ENCODE measurements at regions not wholly inside any gene's neighbourhood (a gene's known extent, or its start where the extent isn't known, plus 50 kb on each side); places are given as distances from the start of the nearest gene placed in this dataset.
"Not testable (repeated sequence)": the region's sequence is repeated elsewhere in the genome, so short reads cannot be mapped to it uniquely, and the experiment has no call there.

GRCh38 chr1:47690341-47691250 lies 252.8 kb downstream of the FOXD2 start:
- H3K27ac Mint-ChIP-seq = no peak overlapping the region
- no peak for DNase-seq
- no peaks in the 10 kb centered on the region for H3K4me1 Mint-ChIP-seq

GRCh38 chr1:47691293-47691692 lies 253.4 kb downstream of the FOXD2 start:
- ATAC-seq (ENCODE audit: low read depth in 2 of 2); H3K36me3 Mint-ChIP-seq; H3K36me3 ChIP-seq (ENCODE audit: control insufficient read depth, insufficient read depth, low read length); H3K4me3 Mint-ChIP-seq; H3K9me3 ChIP-seq (ENCODE audit: control insufficient read depth in 2 of 2, low read length in 2 of 2); H3K9me3 Mint-ChIP-seq; H3K27me3 Mint-ChIP-seq; H3K4me1 Mint-ChIP-seq; DNase-seq; H3K4me3 ChIP-seq (ENCODE audit: low read depth, low read length); H3K27ac ChIP-seq (ENCODE audit: insufficient read depth, low read length, poor library complexity, severe bottlenecking); H3K27me3 ChIP-seq (ENCODE audit: control insufficient read depth, insufficient read depth, low read length); H3K4me1 ChIP-seq (ENCODE audit: control insufficient read depth, insufficient read depth, low read length, poor library complexity, severe bottlenecking): not testable (repeated sequence)
- H3K27ac Mint-ChIP-seq = peak overlapping the region in 1 of 3 donors; percentile 67

More at GRCh38 chr1:47690341-47691250, 252.8 kb downstream of the FOXD2 start:
- H3K27ac ChIP-seq (ENCODE audit: insufficient read depth, low read length, poor library complexity, severe bottlenecking) = no peak overlapping the region
- ATAC-seq (ENCODE audit: low read depth in 2 of 2) = no peak
- H3K27me3 ChIP-seq (ENCODE audit: control insufficient read depth, insufficient read depth, low read length) = no peaks in the 10 kb centered on the region
- no peak overlapping the region for H3K4me3 ChIP-seq (ENCODE audit: low read depth, low read length)
- no peaks in the 10 kb centered on the region for H3K9me3 ChIP-seq (ENCODE audit: control insufficient read depth in 2 of 2, low read length in 2 of 2)
- Mint-ChIP-seq H3K27me3 (peaks cover 4% of the 10 kb centered on the region), H3K4me3 (no peak overlapping the region), H3K9me3 (peaks cover 0 to 2% (median 0%) of the 10 kb centered on the region in 7 donors), H3K36me3 (no peaks in the 10 kb centered on the region)
- H3K36me3 ChIP-seq (ENCODE audit: control insufficient read depth, insufficient read depth, low read length) = no peaks in the 10 kb centered on the region
- no peaks in the 10 kb centered on the region for H3K4me1 ChIP-seq (ENCODE audit: control insufficient read depth, insufficient read depth, low read length, poor library complexity, severe bottlenecking)

GRCh38 chr1:47692196-47692595 lies 254.4 kb downstream of the FOXD2 start:
- H3K27ac Mint-ChIP-seq = no peak overlapping the region
- Histone ChIP-seq H3K36me3 (ENCODE audit: control insufficient read depth, insufficient read depth, low read length) (no peaks in the 10 kb centered on the region), H3K9me3 (ENCODE audit: control insufficient read depth in 2 of 2, low read length in 2 of 2) (no peaks in the 10 kb centered on the region), H3K4me3 (ENCODE audit: low read depth, low read length) (no peak overlapping the region), H3K4me1 (ENCODE audit: control insufficient read depth, insufficient read depth, low read length, poor library complexity, severe bottlenecking) (no peaks in the 10 kb centered on the region), H3K27me3 (ENCODE audit: control insufficient read depth, insufficient read depth, low read length) (no peaks in the 10 kb centered on the region), H3K27ac (ENCODE audit: insufficient read depth, low read length, poor library complexity, severe bottlenecking) (no peak overlapping the region)
- DNase-seq (no peak), ATAC-seq (ENCODE audit: low read depth in 2 of 2) (no peak)
- peaks cover 4% of the 10 kb centered on the region for H3K27me3 Mint-ChIP-seq
- no peaks in the 10 kb centered on the region for H3K4me1 Mint-ChIP-seq
- H3K36me3 Mint-ChIP-seq = no peaks in the 10 kb centered on the region
- peaks cover 0 to 2% (median 0%) of the 10 kb centered on the region in 7 donors for H3K9me3 Mint-ChIP-seq
- no peak overlapping the region for H3K4me3 Mint-ChIP-seq

GRCh38 chr1:47693115-47693514 lies 255.3 kb downstream of the FOXD2 start:
- no peak overlapping the region for H3K27ac Mint-ChIP-seq
- DNase-seq (no peak), ATAC-seq (ENCODE audit: low read depth in 2 of 2) (no peak)
- Histone ChIP-seq H3K4me1 (ENCODE audit: control insufficient read depth, insufficient read depth, low read length, poor library complexity, severe bottlenecking) (no peaks in the 10 kb centered on the region), H3K4me3 (ENCODE audit: low read depth, low read length) (no peak overlapping the region), H3K36me3 (ENCODE audit: control insufficient read depth, insufficient read depth, low read length) (no peaks in the 10 kb centered on the region), H3K27me3 (ENCODE audit: control insufficient read depth, insufficient read depth, low read length) (no peaks in the 10 kb centered on the region), H3K27ac (ENCODE audit: insufficient read depth, low read length, poor library complexity, severe bottlenecking) (no peak overlapping the region), H3K9me3 (ENCODE audit: control insufficient read depth in 2 of 2, low read length in 2 of 2) (no peaks in the 10 kb centered on the region)
- H3K4me3 Mint-ChIP-seq = no peak overlapping the region
- peaks cover 0 to 2% (median 0%) of the 10 kb centered on the region in 7 donors for H3K9me3 Mint-ChIP-seq
- no peaks in the 10 kb centered on the region for H3K4me1 Mint-ChIP-seq
- H3K36me3 Mint-ChIP-seq = no peaks in the 10 kb centered on the region
- peaks cover 4% of the 10 kb centered on the region for H3K27me3 Mint-ChIP-seq

GRCh38 chr1:47694011-47694890 lies 256.4 kb downstream of the FOXD2 start:
- no peak for DNase-seq
- H3K36me3 Mint-ChIP-seq = no peaks in the 10 kb centered on the region
- Histone ChIP-seq H3K4me1 (ENCODE audit: control insufficient read depth, insufficient read depth, low read length, poor library complexity, severe bottlenecking) (no peaks in the 10 kb centered on the region), H3K36me3 (ENCODE audit: control insufficient read depth, insufficient read depth, low read length) (no peaks in the 10 kb centered on the region), H3K27me3 (ENCODE audit: control insufficient read depth, insufficient read depth, low read length) (no peaks in the 10 kb centered on the region), H3K9me3 (ENCODE audit: control insufficient read depth in 2 of 2, low read length in 2 of 2) (no peaks in the 10 kb centered on the region), H3K27ac (ENCODE audit: insufficient read depth, low read length, poor library complexity, severe bottlenecking) (no peak overlapping the region), H3K4me3 (ENCODE audit: low read depth, low read length) (no peak overlapping the region)
- no peak for ATAC-seq (ENCODE audit: low read depth in 2 of 2)
- H3K27ac Mint-ChIP-seq = no peak overlapping the region
- H3K4me1 Mint-ChIP-seq = no peaks in the 10 kb centered on the region
- H3K4me3 Mint-ChIP-seq = no peak overlapping the region
- peaks cover 0 to 2% (median 0%) of the 10 kb centered on the region in 7 donors for H3K9me3 Mint-ChIP-seq
- peaks cover 4% of the 10 kb centered on the region for H3K27me3 Mint-ChIP-seq

GRCh38 chr1:47696404-47696736 lies 258.5 kb downstream of the FOXD2 start:
- H3K36me3 ChIP-seq (ENCODE audit: control insufficient read depth, insufficient read depth, low read length) = no peaks in the 10 kb centered on the region
- H3K9me3 ChIP-seq (ENCODE audit: control insufficient read depth in 2 of 2, low read length in 2 of 2) = no peaks in the 10 kb centered on the region
- H3K4me3 Mint-ChIP-seq = peak overlapping the region in 1 of 4 donors; percentile 58
- peaks cover 1% of the 10 kb centered on the region for H3K27me3 Mint-ChIP-seq
- H3K36me3 Mint-ChIP-seq = no peaks in the 10 kb centered on the region
- H3K9me3 Mint-ChIP-seq = peaks cover 0 to 2% (median 0%) of the 10 kb centered on the region in 7 donors
- H3K4me3 ChIP-seq (ENCODE audit: low read depth, low read length) = no peak overlapping the region
- ATAC-seq (ENCODE audit: low read depth in 2 of 2) (no peak), DNase-seq (no peak)
- H3K27me3 ChIP-seq (ENCODE audit: control insufficient read depth, insufficient read depth, low read length) = no peaks in the 10 kb centered on the region
- H3K27ac Mint-ChIP-seq = no peak overlapping the region
- no peaks in the 10 kb centered on the region for H3K4me1 ChIP-seq (ENCODE audit: control insufficient read depth, insufficient read depth, low read length, poor library complexity, severe bottlenecking)
- no peaks in the 10 kb centered on the region for H3K4me1 Mint-ChIP-seq
- H3K27ac ChIP-seq (ENCODE audit: insufficient read depth, low read length, poor library complexity, severe bottlenecking) = no peak overlapping the region

GRCh38 chr1:47696737-47697441 lies 259.0 kb downstream of the FOXD2 start:
- no peak overlapping the region for H3K27ac ChIP-seq (ENCODE audit: insufficient read depth, low read length, poor library complexity, severe bottlenecking)
- peaks cover 0 to under 1% (median 0%) of the 10 kb centered on the region in 7 donors for H3K9me3 Mint-ChIP-seq
- no peak overlapping the region for H3K27ac Mint-ChIP-seq
- no peaks in the 10 kb centered on the region for H3K27me3 ChIP-seq (ENCODE audit: control insufficient read depth, insufficient read depth, low read length)
- peak overlapping the region in 1 of 4 donors; percentile 58 for H3K4me3 Mint-ChIP-seq
- no peak for ATAC-seq (ENCODE audit: low read depth in 2 of 2)
- H3K36me3 Mint-ChIP-seq = no peaks in the 10 kb centered on the region
- H3K4me3 ChIP-seq (ENCODE audit: low read depth, low read length) = no peak overlapping the region
- peaks cover 4% of the 10 kb centered on the region for H3K27me3 Mint-ChIP-seq
- H3K4me1 ChIP-seq (ENCODE audit: control insufficient read depth, insufficient read depth, low read length, poor library complexity, severe bottlenecking) = no peaks in the 10 kb centered on the region
- no peaks in the 10 kb centered on the region for H3K4me1 Mint-ChIP-seq
- H3K9me3 ChIP-seq (ENCODE audit: control insufficient read depth in 2 of 2, low read length in 2 of 2) = no peaks in the 10 kb centered on the region
- DNase-seq = no peak
- no peaks in the 10 kb centered on the region for H3K36me3 ChIP-seq (ENCODE audit: control insufficient read depth, insufficient read depth, low read length)

Data from CD4-positive, CD25-positive, alpha-beta regulatory T cell (primary cell).